Esophagus squamous epithelium (tissue), 4 donors: ENCODE measurements at regions not wholly inside any gene's neighbourhood (a gene's known extent, or its start where the extent isn't known, plus 50 kb on each side); places are given as distances from the start of the nearest gene placed in this dataset.

Source experiments
- POLR2A ChIP-seq, 4 donors: fragments of 450-650 bp; IDR thresholded peaks; one replicate each; pipeline ENCODE4 v1.6.1; 2017; ENCODE audit warnings: antibody characterized with exemption in 4 of 4, mild to moderate bottlenecking in 4 of 4, moderate library complexity in 3 of 4
- TF ChIP-seq, protein P1 (sequence below), 6 experiments: fragments of 450-650 bp in 4 of 6; fragments of 200-600 bp in 2 of 6; sonication (generic) in 2 of 6; IDR thresholded peaks; one replicate each; pipeline ENCODE4 v1.5.1; 2016 to 2019; ENCODE audit warnings: antibody characterized with exemption in 6 of 6, mild to moderate bottlenecking in 4 of 6, moderate library complexity in 4 of 6

DNA sequence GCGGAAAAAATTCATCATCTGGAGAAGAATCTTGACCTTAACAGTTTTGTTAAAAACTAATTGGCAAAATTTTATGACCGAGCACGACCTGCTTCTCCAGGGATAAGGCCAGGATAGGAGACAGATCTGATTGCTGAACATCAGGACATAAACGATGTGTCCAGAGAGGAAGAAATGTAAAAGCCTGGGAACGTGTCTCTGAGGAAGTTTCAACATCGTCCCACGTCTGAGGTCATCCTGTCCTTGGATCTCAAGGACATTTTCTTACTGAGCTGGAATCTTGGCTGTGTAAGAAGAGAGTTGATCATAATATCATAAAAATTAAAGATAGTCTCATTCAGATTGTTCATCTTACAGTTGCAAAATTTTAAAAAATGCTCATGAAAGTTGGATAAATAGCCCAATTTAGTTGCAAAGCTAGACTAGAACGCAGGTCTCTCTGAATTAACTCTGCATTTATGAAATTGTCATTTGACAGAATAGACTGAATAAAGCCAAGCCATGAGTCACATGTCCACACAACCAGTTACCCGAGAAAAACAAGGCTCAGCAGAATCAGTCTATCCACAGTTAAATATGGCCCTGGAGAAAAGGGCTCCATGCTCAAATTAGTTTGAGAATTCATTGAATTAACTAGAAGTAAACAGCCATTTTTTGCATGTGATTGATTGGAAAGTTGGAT, 120.0 kb upstream of the EGFR start:
- TF ChIP-seq, protein P1, sequence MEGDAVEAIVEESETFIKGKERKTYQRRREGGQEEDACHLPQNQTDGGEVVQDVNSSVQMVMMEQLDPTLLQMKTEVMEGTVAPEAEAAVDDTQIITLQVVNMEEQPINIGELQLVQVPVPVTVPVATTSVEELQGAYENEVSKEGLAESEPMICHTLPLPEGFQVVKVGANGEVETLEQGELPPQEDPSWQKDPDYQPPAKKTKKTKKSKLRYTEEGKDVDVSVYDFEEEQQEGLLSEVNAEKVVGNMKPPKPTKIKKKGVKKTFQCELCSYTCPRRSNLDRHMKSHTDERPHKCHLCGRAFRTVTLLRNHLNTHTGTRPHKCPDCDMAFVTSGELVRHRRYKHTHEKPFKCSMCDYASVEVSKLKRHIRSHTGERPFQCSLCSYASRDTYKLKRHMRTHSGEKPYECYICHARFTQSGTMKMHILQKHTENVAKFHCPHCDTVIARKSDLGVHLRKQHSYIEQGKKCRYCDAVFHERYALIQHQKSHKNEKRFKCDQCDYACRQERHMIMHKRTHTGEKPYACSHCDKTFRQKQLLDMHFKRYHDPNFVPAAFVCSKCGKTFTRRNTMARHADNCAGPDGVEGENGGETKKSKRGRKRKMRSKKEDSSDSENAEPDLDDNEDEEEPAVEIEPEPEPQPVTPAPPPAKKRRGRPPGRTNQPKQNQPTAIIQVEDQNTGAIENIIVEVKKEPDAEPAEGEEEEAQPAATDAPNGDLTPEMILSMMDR (IDR thresholded peaks at IDR 0.05): no peak
- TF ChIP-seq POLR2A (IDR thresholded peaks at IDR 0.05): no peak
